Smooth muscle cell (in vitro differentiated cells): ENCODE measurements at regions not wholly inside any gene's neighbourhood (a gene's known extent, or its start where the extent isn't known, plus 50 kb on each side); places are given as distances from the start of the nearest gene placed in this dataset.

Experiments used
- DNase-seq: peaks from one replicate; lab custom pipeline; 2025; ENCODE audit not compliant: unreplicated experiment; lab: John Stamatoyannopoulos, UW
- H2AFZ ChIP-seq: fragments of 200-600 bp; sonication (generic); 2 replicates; pipeline ENCODE4 v1.6.0; 2016; ENCODE audit warnings: antibody characterized with exemption, low read depth, mild to moderate bottlenecking
- H3F3A ChIP-seq: fragments of 200-600 bp; sonication (generic); 2 replicates; pipeline ENCODE4 v1.6.0; 2017; ENCODE audit warnings: antibody characterized with exemption, low read depth
- H3K27ac ChIP-seq: fragments of 200-600 bp; sonication (generic); 2 replicates; pipeline ENCODE4 v1.5.1; 2016; ENCODE audit warnings: low read depth, mild to moderate bottlenecking
- H3K27me3 ChIP-seq: fragments of 200-600 bp; sonication (generic); 2 replicates; pipeline ENCODE4 v1.6.1; 2016; ENCODE audit warnings: low read depth, mild to moderate bottlenecking
- H3K36me3 ChIP-seq: fragments of 200-600 bp; sonication (generic); 2 replicates; pipeline ENCODE4 v1.5.1; 2016; ENCODE audit warnings: low read depth
- H3K4me1 ChIP-seq: fragments of 200-600 bp; sonication (generic); 2 replicates; pipeline ENCODE4 v1.5.1; 2016; ENCODE audit warnings: low read depth
- H3K4me2 ChIP-seq: fragments of 200-600 bp; sonication (generic); 2 replicates; pipeline ENCODE4 v1.6.0; 2016; ENCODE audit warnings: mild to moderate bottlenecking
- H3K4me3 ChIP-seq: fragments of 200-600 bp; sonication (generic); 2 replicates; pipeline ENCODE4 v1.5.1; 2016; ENCODE audit warnings: mild to moderate bottlenecking
- H3K79me2 ChIP-seq: fragments of 200-600 bp; sonication (generic); 2 replicates; pipeline ENCODE4 v1.6.0; 2016; ENCODE audit warnings: low read depth, mild to moderate bottlenecking
- H3K9ac ChIP-seq: fragments of 200-600 bp; sonication (generic); 2 replicates; pipeline ENCODE4 v1.6.0; 2016; ENCODE audit warnings: low read depth
- H3K9me3 ChIP-seq: fragments of 200-600 bp; sonication (generic); replicated peaks from 2 replicates; pipeline ENCODE4 v1.5.1; 2016; ENCODE audit warnings: low read depth
- H4K20me1 ChIP-seq: fragments of 200-600 bp; sonication (generic); 2 replicates; pipeline ENCODE4 v1.6.0; 2016; ENCODE audit warnings: low read depth
- CTCF ChIP-seq: fragments of 200-600 bp; sonication (generic); IDR thresholded peaks from 2 replicates; pipeline ENCODE4 v1.5.1; 2017; ENCODE audit warnings: borderline replicate concordance, mild to moderate bottlenecking, antibody characterized with exemption; ENCODE audit not compliant: insufficient read depth, poor library complexity, severe bottlenecking
- WGBS: methylation state at CpG from one replicate; pipeline ENCODE4 v1.1.7; 2016; ENCODE audit warnings: low lambda C conversion rate; 5-methylcytosine and 5-hydroxymethylcytosine counted together

DNA sequence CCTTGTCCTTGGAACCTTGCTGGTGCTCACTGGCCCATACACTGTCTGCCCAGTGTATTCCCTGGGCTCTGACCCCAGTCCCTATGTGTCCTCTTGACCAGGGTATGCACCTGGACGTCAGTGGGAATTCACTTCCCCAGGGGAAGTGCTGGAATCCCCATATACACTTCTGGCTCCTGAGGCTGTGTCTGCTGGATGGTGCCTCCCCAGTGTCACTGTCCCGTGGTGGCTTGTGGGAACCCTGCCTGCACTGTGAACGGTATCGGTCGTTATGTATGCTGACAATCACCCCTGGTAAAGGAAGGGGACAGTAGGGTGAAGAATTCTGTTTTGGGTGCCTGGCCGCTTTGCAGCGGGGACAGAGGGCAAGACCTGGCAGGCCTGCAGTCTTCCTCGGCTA is 95.9 kb downstream of the RRM1 start:
- WGBS: 84% methylated on average over 8 of the region's 8 CpGs

GRCh38 chr11:4190098-4190497 is 95.5 kb downstream of the RRM1 start:
- TF ChIP-seq CTCF: no peak
- Histone ChIP-seq H3K36me3 (no peaks in the 10 kb centered on the region), H3K27ac (no peak overlapping the region), H3K4me2 (no peak overlapping the region), H3K9ac (no peak overlapping the region), H3K9me3 (no peaks in the 10 kb centered on the region), H3K4me1 (no peaks in the 10 kb centered on the region), H3K27me3 (no peaks in the 10 kb centered on the region), H4K20me1 (no peaks in the 10 kb centered on the region), H3F3A (no peaks in the 10 kb centered on the region), H3K79me2 (no peaks in the 10 kb centered on the region), H3K4me3 (no peak overlapping the region), H2AFZ (no peak overlapping the region)
- WGBS: 47% methylated on average over 2 of the region's 2 CpGs
- DNase-seq: no peak

More for the DNA sequence above, 95.9 kb downstream of the RRM1 start:
- Histone ChIP-seq H3F3A (no peaks in the 10 kb centered on the region), H3K27ac (no peak overlapping the region), H3K79me2 (no peaks in the 10 kb centered on the region), H4K20me1 (no peaks in the 10 kb centered on the region), H3K27me3 (no peaks in the 10 kb centered on the region), H2AFZ (no peak overlapping the region), H3K36me3 (no peaks in the 10 kb centered on the region), H3K4me3 (no peak overlapping the region), H3K4me1 (no peaks in the 10 kb centered on the region), H3K9me3 (no peaks in the 10 kb centered on the region), H3K9ac (no peak overlapping the region), H3K4me2 (no peak overlapping the region)
- TF ChIP-seq CTCF: no peak
- DNase-seq: no peak
